HG02623 (cell line): ENCODE measurements at regions not wholly inside any gene's neighbourhood (a gene's known extent, or its start where the extent isn't known, plus 50 kb on each side); places are given as distances from the start of the nearest gene placed in this dataset.

Source experiments
- ATAC-seq: cut with Tn5 transposase; IDR thresholded peaks from one replicate; pipeline ENCODE4 v1.9.1; 2021; ENCODE audit warnings: moderate library complexity; ENCODE audit not compliant: unreplicated experiment

DNA sequence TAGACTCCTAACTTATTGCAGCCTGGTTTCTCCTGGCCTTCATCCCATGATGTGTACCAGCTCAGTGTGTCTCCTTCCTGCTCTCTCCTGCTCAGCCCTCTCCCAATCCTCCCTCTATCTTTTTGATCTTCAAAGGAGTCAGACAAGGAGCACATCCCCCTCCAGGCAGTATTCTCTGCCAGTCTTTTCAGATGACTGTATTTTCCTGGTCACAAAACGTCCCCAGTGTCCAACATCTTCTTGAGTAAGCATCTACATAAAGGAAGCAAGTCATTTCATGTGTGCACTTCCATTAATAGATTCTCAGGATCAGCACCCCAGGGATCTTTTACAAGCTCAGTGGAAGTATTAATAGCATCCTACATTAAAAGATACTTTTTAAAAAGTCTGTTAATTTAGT lies 148.9 kb upstream of the THBS1 start:
- no peak for ATAC-seq

DNA sequence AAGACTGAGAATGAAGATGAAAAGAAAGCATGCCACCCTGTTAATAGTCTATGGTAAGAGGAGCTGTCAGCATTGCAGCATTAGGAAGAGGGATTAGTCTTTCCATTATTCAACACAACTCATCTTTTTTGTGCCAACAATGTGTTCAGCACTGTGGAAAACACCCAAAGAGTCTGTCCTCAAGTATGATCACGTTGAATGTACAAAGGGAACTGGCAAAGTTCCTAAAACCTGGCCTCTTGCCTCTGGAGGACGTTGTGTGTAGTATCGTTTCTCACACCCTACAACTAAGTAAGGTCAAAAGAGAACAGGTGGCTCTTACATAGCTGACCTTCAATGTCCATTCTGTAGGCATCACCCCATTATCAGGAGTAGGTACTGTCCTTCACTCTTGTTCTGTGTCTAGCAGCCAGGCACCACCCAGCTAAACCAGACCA lies 147.9 kb upstream of the THBS1 start:
- no peak for ATAC-seq

DNA sequence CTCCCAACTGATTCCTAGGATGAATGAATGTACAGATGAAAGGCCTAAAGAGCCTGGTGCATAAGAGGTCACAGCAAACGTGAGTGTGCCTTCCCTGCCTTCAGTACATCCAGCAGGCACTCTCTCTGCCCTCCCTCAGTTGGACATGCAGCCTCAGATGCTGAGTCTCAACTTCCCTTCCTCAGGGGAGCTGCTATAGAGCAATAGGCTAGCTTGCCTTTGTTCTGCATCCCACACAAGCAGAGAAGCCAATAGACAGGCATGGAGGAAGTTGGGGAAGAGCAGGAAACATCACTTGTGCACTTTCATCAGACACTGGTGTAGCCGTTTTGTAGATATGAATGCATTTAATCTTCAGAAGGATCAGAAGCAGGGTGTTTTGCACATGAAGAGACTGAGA lies 147.5 kb upstream of the THBS1 start:
- ATAC-seq, result no peak

DNA sequence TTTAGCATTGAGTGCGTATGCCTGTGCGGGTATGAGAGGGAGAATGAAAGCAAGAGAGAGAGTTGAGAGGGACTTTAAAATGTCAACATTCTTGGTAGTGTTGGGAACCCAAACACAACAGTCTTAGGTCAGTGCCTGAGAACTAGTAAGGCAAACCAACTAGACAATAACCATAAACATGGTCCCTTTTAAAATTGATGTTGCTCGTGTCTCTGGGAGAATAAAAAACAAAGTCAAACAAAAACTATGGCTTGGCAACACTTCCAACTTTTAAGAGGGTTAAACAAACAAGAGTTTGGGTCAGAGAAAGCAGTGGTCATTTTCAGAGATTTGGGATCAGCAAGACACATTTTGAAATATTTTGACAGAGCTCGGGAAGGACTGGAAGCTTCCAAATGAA lies 146.7 kb upstream of the THBS1 start:
- no peak for ATAC-seq

DNA sequence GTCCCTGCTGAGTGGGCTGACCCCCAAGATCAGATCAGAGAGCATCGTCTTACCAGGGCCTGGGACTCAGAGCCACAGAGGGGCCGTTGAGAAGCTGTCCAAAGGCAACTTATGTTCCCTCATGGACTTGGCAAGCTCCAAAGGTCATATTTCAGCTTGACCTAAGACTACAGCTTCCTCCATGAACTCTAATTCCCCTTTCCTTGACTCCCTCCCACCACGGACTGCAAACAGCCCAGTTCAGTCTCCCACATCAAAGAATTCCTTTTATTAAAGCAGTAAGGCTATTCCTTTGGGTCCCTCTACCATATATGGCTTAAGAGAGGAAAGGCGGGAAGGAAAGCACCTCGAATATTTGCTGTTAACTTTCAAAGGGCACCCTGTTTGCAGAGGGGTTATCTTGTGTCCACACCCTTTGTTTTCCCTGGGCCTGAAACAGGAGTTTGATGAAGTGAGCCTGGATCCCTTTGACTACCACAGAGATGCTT lies 146.1 kb upstream of the THBS1 start:
- ATAC-seq, result no peak

DNA sequence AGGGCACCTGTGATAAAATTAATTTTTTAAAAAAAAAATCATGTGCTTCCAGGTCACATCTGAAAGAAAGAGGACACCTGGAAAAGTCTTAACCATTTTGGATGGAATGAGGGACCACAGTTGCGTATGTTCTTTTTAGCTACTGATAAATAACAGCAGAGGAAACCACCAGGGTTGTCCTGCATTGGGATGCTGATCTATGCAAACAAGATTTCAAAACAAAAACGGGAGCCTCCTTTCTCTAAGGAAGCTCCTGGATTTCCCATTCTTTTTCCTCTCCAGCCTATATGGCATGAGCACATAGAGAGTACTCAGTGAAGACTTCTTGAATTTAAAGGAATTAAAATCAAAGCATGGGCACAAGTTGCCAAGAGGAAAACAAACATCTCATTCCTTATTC lies 145.6 kb upstream of the THBS1 start:
- no peak for ATAC-seq

DNA sequence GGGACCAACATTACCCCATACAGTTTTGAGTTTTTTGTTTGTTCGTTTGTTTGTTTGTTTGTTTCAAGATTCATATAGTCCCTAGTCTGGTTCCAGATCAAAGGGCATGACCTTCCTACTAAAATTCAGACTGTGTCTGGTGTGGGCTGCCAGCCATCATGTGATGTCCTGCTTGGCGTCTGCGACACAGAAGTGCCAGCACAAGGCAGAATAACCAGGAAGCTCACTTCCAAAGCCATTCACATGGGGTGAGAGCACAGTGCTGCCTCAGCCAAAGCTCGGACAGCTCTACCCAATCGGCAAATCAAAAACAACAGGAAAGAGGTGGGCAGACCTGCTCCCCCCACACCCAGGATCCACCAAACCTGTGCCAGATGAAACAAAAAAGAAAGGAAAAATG lies 142.6 kb upstream of the THBS1 start:
- ATAC-seq, result no peak

DNA sequence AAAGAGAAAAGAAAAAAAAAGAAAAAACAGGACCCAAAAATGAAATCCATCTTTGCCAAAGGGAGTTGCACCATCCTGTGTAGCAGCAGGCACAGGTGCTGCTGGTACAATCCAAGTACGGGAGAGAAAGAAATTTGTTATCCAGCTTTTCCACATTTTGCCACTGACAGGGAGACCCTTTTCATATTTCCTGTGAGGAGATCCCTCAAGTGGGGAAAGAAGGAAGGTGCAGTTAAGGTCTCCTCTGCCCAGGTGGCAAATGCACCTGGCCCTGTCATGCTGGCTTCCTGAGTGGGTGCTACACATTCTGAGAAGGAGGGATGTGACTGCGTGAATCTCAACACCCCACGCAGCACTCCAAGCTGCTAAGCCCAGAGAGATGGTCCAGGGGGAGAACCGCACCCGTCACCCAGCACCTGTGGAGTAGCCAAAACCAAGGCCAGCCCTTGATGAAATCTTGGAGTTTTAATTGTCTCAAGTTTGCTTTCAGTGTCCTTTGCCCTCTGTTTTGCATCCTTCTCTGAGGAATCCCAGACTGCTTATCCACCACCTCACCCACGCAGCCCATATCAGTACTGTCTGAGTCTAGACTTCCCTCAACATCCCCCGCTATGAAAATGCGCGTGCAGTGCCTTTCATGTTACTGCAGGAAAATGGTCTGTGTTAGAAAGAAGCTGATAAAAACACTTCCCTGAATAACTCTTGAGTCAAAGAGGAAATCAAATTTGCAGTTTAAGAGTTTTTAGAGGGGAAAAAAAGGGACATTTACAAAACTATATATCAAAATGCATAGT lies 141.9 kb upstream of the THBS1 start:
- no peak for ATAC-seq

DNA sequence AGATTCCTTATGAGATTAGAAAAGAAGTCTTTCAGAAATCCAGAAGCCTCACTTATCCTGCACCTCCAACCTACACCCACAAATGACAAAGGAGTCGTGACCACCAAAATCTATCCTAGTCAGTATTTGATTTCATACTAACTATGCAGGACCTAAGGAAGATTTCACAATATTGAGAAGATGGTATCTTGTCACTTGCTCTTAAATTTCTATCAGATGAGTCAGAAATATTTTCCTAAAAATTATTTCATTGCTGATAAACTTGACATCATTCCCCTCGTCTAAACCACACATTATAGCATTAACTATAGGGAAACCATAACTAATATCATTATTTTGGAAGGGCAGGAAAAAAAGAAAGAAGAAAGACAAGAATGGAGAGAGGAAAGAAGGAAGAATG lies 138.0 kb upstream of the THBS1 start:
- ATAC-seq, result no peak

DNA sequence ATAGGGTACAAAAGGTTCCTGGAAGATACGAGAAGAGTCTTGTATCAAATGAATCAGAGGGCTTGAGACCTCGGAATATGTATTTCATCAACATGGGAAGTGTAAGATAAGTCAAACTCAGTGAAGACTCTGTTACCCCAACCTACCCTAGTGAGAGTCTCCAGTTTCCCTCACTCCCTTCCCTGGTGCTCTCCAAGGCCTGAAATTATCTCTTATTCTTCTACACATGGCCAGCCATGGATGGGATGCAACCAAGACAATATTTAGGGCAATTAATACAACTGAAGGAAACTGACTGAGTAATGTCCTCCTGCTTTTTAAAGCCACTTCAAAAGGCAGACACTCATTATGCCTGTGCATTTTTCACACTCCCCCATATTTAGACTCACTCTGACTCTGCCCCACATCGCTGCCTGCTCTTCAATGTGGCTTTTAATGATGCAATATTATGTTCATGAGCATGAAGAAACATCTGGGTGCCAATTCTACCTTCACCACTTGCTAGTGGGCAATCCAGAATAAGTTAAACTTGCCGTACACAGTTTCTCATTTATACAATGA lies 137.1 kb upstream of the THBS1 start:
- no peak for ATAC-seq

DNA sequence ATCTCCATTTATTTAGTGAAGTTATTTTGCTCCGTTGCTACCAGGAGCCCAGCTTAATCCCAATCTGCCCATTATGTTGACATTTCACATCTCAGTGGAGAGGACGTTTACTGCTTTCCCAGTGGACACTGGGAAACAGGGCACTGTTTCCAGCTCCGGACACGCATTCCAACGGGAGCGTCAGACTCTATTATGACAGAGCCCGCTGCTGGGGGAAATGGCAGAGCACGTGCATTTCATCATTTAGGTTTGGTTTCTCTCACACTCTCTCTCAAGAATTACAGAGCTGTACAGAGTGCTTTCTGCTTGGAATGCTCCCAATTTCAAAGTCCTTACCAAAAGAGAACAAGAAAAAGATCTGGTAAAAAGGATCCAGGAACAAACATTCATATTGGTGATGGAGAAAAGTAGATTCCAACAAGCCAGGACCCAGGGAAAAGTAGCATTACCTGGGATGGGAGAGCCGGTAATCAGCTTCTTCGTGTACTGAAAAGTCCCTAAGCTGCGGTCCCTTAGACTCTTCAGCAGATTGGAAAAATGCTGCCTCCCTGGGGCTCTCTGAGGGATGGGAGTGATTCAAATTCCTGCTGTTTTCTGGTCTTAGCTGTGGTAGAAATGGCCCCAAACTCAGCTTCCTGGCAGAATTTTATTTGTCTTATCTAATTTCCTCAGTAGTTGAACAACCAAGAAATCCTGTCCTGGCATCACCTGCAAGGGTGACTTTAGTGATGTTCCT lies 136.0 kb upstream of the THBS1 start:
- ATAC-seq, result no peak

DNA sequence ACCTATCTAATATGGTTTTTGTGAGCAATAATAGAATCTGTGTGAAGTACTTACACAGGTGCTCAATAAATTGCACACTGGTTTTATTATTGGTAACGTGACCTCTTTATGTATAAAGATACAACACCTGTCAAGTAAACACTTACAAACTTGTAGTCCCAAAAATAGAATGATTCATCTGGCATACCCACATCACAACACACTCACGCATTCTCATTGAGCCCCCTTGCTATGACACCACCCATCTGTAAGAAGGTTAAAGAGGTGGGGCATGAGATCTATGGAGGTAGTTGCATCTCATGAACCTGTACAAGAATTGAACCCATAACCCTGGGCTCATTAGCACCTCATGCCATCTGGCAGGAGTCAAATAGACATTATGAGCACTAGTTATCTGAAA lies 134.9 kb upstream of the THBS1 start:
- ATAC-seq, result no peak

DNA sequence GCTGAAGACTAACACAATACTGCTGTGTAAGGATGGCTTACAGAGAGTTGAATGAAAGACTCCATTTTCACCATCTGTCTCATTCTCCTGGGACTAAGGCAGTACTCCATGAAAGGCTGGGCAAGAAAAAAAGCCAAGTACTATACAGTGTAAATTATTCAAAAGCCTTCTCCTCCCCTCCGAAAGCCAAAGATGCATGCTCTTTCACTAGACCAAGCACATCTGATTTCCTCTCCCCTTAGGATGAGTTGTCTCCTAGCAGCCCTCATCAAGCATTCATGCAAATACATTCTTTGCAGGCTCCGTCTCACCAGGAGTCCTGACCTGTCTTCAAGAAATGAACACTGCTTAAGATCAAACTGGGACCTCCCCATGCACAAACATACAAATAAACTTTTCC lies 133.5 kb upstream of the THBS1 start:
- ATAC-seq, result no peak

DNA sequence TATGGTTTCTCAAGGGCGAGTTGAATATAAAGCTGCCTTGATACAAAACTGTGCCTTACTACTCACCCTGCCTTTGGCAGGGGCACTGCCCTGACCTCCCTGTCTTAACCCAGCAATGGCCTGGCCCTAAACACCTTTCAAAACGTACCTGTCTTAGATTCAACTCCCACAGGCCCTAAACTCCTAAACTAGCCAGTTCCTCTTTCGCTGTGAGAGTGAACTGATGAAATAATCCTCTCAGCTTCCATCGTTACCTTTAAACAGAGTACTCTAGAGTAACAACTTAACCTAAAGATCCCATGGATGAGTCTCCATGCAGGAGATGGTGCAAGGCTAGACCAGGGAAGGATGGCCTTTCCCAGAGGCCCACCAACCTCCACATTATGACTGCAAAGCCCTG lies 133.0 kb upstream of the THBS1 start:
- ATAC-seq, result no peak

DNA sequence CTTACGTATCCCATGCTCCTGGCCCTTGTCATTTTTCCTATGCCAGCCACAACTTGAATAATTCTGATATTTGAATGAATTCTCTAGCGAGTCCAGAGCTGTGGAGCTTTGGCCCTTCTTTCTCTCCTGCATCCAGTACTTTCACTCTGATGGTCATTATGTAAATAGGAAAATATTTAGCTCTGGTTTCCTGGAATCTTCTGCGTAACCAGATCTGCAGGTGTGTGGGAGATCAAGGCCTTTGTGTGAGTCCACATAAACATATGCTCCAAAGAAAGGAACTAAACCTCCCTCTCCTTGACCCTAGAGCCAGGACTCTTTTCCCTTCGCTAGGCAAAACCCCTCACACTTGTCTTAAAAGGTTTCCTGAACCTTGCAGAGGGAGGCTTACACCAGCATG lies 132.5 kb upstream of the THBS1 start:
- ATAC-seq, result no peak

DNA sequence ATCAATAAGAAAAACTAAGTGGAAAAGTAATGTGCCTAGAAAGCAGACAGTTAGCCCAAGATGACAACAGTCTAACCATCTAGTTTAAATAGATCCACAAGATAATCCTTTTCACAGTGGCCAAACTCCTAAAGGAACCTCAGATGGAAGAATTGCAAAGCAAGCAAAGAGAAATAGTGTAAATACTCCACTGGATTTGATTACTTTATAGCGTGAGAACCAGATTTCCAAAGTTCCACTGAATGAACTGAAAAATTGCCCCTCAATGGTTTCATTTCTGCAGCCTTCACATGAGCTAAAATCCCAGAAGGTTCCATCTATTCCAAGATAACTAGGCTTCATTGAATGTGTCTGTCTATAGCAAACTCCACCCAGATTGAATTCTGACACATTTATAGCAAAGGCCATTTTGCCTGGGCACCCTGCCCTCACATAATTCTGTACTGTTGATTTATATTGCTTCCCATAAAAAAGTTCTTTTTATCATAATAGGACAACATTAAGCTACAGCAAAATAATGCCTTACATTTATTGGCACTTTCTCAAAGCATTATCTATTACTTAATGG lies 129.7 kb upstream of the THBS1 start:
- no peak for ATAC-seq

DNA sequence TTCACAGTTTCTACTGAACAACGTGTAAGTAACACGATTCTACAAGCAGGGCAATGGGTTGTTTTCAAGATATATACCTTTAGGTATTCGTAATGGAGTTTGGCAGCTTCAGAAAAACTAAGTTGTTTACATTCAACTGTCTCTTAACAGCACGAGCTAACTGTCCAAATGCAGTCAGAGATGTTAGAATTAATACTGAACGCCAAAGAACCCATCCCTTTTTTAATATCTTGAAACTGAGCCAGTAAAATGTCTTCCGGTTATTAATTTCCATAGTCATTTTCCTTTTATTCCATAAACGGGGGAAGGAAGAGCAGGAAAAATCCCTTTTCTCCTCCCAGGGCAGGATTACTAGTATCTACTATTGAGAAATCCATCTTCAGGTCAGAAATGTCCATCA lies 129.0 kb upstream of the THBS1 start:
- no peak for ATAC-seq

DNA sequence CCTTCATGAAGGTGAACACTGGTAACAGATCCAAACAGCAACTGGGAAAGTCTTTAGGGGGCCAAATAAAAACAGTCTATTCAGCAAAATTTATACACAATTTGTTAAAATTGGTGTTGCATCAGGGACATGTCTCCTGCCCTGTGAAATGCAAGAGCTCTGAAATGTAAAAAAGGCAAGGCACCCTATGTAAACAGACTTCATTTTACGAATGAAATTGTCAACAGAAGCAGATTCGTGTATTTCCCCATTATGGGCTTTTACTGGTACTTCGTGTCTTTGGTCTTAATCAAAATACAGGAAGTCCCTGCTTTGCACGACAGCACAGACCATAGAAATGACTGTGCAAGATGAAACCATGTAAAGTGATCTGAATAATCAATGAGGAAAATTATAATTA lies 127.3 kb upstream of the THBS1 start:
- peak; percentile 86 for ATAC-seq

DNA sequence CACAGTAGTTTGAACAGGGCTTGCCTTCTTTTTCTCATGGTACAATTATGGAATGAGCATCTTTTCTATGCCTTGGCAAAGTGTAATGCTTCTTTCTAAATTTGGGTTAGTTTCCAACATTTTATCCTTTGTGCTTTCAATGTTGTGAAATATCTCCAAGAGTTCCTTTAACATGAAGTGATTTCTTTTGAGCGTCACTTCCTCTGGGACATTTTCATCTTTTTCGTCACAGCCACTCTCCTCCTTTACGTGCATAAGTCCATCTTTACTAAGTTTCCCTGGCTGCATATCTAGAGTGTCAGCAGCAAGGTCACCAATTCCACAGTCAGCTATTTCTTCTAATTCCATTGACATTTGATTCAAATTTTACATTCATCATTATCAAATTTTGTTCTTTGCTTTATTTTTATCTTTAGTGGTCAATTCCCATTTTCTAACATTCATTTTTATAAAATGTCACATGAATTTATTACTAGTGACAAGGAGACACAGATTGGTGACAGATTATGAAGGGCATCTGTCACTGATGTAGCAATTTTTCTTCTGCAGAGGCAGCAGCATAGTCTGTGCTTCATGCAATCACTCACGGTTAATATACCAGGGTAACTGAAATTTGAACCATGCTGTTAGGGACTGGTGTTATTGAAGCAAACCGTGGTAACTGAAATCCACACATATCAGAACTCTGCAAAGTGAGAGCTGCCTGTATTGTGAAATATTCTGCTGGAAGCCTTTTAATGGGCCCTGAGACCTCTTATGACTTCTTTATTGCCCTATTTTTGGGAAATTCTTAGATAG lies 126.5 kb upstream of the THBS1 start:
- no peak for ATAC-seq

DNA sequence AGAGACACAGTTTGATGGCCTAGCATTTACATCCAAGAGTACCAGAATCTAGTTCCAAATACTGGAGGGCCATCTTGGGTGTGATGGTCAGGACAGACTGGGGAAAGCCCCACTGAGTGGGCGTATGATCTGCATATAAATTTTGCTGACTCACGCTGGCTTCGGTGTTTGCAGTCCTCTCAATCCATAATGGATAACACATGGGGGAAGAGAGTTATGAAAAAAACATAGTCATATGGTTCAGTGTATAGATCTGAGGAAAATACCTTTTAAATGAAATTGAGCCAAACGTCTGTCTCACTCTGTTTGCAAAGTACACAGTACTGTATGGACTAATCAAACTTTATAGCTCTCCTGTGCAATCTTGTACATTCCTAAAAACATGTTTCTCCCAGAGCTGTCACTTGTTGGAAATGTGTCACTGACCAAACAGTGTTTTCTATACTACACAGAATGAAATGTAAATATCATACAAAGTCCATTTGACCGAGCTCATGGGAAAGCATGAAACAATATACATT lies 125.3 kb upstream of the THBS1 start:
- ATAC-seq, result no peak

DNA sequence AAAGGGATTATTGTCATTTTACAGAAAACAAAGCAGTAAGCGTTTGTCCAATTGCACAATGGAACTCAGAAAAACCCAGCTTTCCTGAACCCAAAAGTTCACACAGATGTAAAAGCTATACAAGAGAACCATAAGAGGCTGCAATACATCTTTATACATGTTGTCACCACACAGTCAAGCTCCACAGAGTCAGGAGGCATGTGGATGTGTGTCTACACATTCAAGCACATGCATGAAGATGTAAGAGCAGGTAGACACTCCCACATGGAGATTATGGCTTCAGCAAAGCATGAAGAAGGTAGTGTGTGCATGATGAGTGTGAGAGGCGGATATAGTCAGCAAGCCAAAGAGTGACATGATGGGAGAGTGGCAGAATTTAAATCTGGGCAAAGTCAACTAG lies 124.7 kb upstream of the THBS1 start:
- no peak for ATAC-seq
